Vagina (tissue), 2 donors: ENCODE measurements at regions not wholly inside any gene's neighbourhood (a gene's known extent, or its start where the extent isn't known, plus 50 kb on each side); places are given as distances from the start of the nearest gene placed in this dataset.

Experiments
- CTCF ChIP-seq, 3 experiments: fragments of 450-650 bp in 2 of 3; fragments of 200-600 bp in 1 of 3; sonication (generic) in 1 of 3; IDR thresholded peaks; one replicate each; pipeline ENCODE4 v1.5.1; 2017 to 2019; ENCODE audit warnings: antibody characterized with exemption in 3 of 3, mild to moderate bottlenecking in 2 of 3, moderate library complexity in 2 of 3
- POLR2A ChIP-seq, 2 donors: fragments of 450-650 bp; IDR thresholded peaks; one replicate each; pipeline ENCODE4 v1.6.1; 2017; ENCODE audit warnings: antibody characterized with exemption in 2 of 2, mild to moderate bottlenecking in 2 of 2, moderate library complexity in 2 of 2
- POLR2AphosphoS5 ChIP-seq, 2 donors: sonication (generic); formaldehyde crosslinking; IDR thresholded peaks; one replicate each; pipeline ENCODE4 v1.9.0; 2017; ENCODE audit warnings: antibody characterized with exemption in 2 of 2, mild to moderate bottlenecking in 2 of 2, low read depth in 1 of 2; ENCODE audit not compliant: insufficient read depth in 1 of 2

GRCh38 chr2:152929628-152930027 is 211.2 kb downstream of the ARL6IP6 start:
- TF ChIP-seq POLR2A (IDR thresholded peaks at IDR 0.05) (no peak), CTCF (IDR thresholded peaks at IDR 0.05) (no peak), POLR2AphosphoS5 (IDR thresholded peaks at IDR 0.05; ENCODE audit: insufficient read depth in 1 of 2, low read depth in 1 of 2) (no peak)
